NB4 (cell line): ENCODE measurements at regions not wholly inside any gene's neighbourhood (a gene's known extent, or its start where the extent isn't known, plus 50 kb on each side); places are given as distances from the start of the nearest gene placed in this dataset.

ENCODE experiments used
- DNase-seq: peaks from one replicate; pipeline ENCODE4 v3.0.0; 2010; ENCODE audit warnings: low read depth
- H3K4me3 ChIP-seq: one replicate; pipeline ENCODE4 v1.5.1; 2011; ENCODE audit warnings: mild to moderate bottlenecking, low read depth, low read length, moderate library complexity
- MAX ChIP-seq: IDR thresholded peaks from 2 replicates; pipeline ENCODE4 v1.6.1; 2011; ENCODE audit warnings: low read depth, low read length
- MYC ChIP-seq: IDR thresholded peaks from 2 replicates; pipeline ENCODE4 v1.6.1; 2011; ENCODE audit warnings: low read depth, low read length
- POLR2A ChIP-seq: IDR thresholded peaks from 2 replicates; pipeline ENCODE4 v1.6.1; 2011; ENCODE audit warnings: mild to moderate bottlenecking; ENCODE audit not compliant: insufficient read length; ENCODE audit errors: extremely low read depth
- TF ChIP-seq, protein P1 (sequence below): IDR thresholded peaks from one replicate; pipeline ENCODE4 v1.5.1; 2012; ENCODE audit warnings: low read depth, low read length

- no peak overlapping the region for H3K4me3 ChIP-seq
- DNase-seq, result no peak
- TF ChIP-seq MAX, result no peak
- TF ChIP-seq POLR2A, result no peak
- TF ChIP-seq, protein P1, sequence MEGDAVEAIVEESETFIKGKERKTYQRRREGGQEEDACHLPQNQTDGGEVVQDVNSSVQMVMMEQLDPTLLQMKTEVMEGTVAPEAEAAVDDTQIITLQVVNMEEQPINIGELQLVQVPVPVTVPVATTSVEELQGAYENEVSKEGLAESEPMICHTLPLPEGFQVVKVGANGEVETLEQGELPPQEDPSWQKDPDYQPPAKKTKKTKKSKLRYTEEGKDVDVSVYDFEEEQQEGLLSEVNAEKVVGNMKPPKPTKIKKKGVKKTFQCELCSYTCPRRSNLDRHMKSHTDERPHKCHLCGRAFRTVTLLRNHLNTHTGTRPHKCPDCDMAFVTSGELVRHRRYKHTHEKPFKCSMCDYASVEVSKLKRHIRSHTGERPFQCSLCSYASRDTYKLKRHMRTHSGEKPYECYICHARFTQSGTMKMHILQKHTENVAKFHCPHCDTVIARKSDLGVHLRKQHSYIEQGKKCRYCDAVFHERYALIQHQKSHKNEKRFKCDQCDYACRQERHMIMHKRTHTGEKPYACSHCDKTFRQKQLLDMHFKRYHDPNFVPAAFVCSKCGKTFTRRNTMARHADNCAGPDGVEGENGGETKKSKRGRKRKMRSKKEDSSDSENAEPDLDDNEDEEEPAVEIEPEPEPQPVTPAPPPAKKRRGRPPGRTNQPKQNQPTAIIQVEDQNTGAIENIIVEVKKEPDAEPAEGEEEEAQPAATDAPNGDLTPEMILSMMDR, result no peak
- no peak for TF ChIP-seq MYC
Observed at GRCh38 chr9:6160579-6160978, 55.0 kb upstream of the IL33 start.

DNA sequence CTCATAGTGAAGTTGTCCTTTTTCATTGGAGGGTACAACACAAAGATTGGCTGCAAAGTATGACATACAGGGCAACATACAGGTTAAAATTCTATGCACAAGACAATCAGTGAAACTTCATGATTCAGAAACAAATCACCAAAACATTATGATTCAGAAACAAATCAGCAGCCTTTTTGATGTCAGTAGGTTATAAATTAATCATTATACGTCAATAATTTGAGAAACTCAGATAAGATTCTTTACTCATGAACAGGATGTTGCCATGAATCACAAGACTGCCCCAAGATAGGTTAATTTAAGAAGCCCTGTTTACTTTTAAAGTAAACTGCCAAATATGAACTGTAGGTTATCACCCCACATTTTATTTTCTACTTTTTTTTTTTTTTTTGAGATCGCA, 62.2 kb upstream of the IL33 start:
- no peak overlapping the region for H3K4me3 ChIP-seq
- no peak for DNase-seq
- TF ChIP-seq POLR2A (no peak), MAX (no peak), MYC (no peak)
- TF ChIP-seq, protein P1, result no peak

GRCh38 chr9:6152788-6153187, 62.8 kb upstream of the IL33 start:
- no peak overlapping the region for H3K4me3 ChIP-seq
- DNase-seq, result no peak
- TF ChIP-seq POLR2A, result no peak
- TF ChIP-seq MAX, result no peak
- TF ChIP-seq, protein P1, result no peak
- TF ChIP-seq MYC, result no peak

- DNase-seq, result no peak
- TF ChIP-seq POLR2A (no peak), MYC (no peak), MAX (no peak)
- H3K4me3 ChIP-seq, result no peak overlapping the region
Observed at GRCh38 chr9:6150483-6150882, 65.1 kb upstream of the IL33 start.

DNA sequence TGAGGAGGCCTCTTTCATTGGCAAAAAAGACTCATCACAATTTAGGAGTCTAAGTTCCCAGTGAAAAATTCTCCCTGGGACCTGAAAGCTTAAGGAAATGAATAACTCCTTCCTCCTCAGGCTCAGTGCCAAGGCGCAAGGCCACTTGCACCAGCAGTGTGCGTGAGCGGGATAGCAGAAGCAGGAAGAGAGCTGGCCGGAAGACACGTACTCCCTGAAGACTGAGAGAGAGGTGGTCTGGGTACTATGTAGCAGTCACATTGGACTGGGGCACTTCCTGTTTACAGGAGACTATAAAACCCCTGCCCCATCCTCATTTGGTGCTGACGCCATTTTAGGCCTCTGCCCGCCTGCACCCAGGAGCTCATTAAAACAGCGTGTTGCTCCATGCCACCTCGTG, 66.3 kb upstream of the IL33 start:
- no peak overlapping the region for H3K4me3 ChIP-seq
- no peak for DNase-seq
- TF ChIP-seq MAX, result no peak
- TF ChIP-seq MYC, result no peak
- no peak for TF ChIP-seq POLR2A
- TF ChIP-seq, protein P1, result no peak

DNA sequence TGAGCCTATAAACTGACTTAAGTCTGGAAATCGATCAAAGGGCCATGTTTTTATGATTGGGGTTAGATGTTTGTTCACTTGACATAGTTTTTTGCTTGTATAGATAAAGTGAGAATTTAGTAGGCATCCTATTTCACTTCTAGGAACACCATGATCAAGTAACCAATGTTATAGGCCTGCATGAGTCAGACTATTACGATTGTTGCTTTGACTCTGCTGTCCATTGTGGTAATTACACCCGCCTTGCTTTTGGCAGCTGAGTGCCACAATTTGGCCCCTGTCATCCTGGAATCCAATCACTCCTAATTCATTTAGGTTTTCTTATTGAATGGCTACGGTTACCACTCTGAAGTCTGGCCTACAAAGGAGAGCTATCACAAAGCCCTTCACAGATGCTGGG, 67.8 kb upstream of the IL33 start:
- DNase-seq, result no peak
- TF ChIP-seq POLR2A (no peak), MAX (no peak), MYC (no peak)
- TF ChIP-seq, protein P1, result no peak
- H3K4me3 ChIP-seq, result no peak overlapping the region
